ENCODE measurements at regions not wholly inside any gene's neighbourhood (a gene's known extent, or its start where the extent isn't known, plus 50 kb on each side); places are given as distances from the start of the nearest gene placed in this dataset.
A peak's percentile ranks its signal among the peaks of the same experiment; 100 is the strongest.

GRCh38 chr2:180652794-180653193 lies 327.6 kb upstream of the UBE2E3 start:
- peaks cover 21% of the 10 kb centered on the region for H3K4me1 ChIP-seq (ENCODE audit: low read depth)
- H3K4me3 ChIP-seq = no peak overlapping the region
- DNase-seq (ENCODE audit: low read depth in 1 of 2, low spot score in 1 of 2) = no peak
- no peaks in the 10 kb centered on the region for H3K27me3 ChIP-seq
- H3K9me3 ChIP-seq (ENCODE audit: low read depth) = no peaks in the 10 kb centered on the region
- no peaks in the 10 kb centered on the region for H3K36me3 ChIP-seq
- no peak overlapping the region for H3K27ac ChIP-seq
- TF ChIP-seq CTCF (IDR thresholded peaks at IDR 0.05; ENCODE audit: low read depth, low read length) = no peak

GRCh38 chr2:180651596-180651995 lies 328.8 kb upstream of the UBE2E3 start:
- Histone ChIP-seq H3K27ac (no peak overlapping the region), H3K36me3 (no peaks in the 10 kb centered on the region), H3K27me3 (no peaks in the 10 kb centered on the region), H3K4me1 (ENCODE audit: low read depth) (peaks cover 15% of the 10 kb centered on the region), H3K9me3 (ENCODE audit: low read depth) (no peaks in the 10 kb centered on the region), H3K4me3 (no peak overlapping the region)
- no peak for TF ChIP-seq CTCF (IDR thresholded peaks at IDR 0.05; ENCODE audit: low read depth, low read length)
- DNase-seq (ENCODE audit: low read depth in 1 of 2, low spot score in 1 of 2) = no peak

- TF ChIP-seq CTCF (IDR thresholded peaks at IDR 0.05; ENCODE audit: low read depth, low read length) = no peak
- Histone ChIP-seq H3K4me1 (ENCODE audit: low read depth) (no peaks in the 10 kb centered on the region), H3K27ac (no peak overlapping the region), H3K27me3 (no peaks in the 10 kb centered on the region), H3K4me3 (no peak overlapping the region), H3K36me3 (no peaks in the 10 kb centered on the region), H3K9me3 (ENCODE audit: low read depth) (no peaks in the 10 kb centered on the region)
- no peak for DNase-seq (ENCODE audit: low read depth in 1 of 2, low spot score in 1 of 2)
Measured at GRCh38 chr2:180647621-180648020, 332.8 kb upstream of the UBE2E3 start.

- TF ChIP-seq CTCF (IDR thresholded peaks at IDR 0.05; ENCODE audit: low read depth, low read length) = no peak
- H3K4me1 ChIP-seq (ENCODE audit: low read depth) = no peaks in the 10 kb centered on the region
- no peaks in the 10 kb centered on the region for H3K27me3 ChIP-seq
- no peak overlapping the region for H3K27ac ChIP-seq
- no peak for DNase-seq (ENCODE audit: low read depth in 1 of 2, low spot score in 1 of 2)
- H3K9me3 ChIP-seq (ENCODE audit: low read depth) = no peaks in the 10 kb centered on the region
- H3K36me3 ChIP-seq = no peaks in the 10 kb centered on the region
- no peak overlapping the region for H3K4me3 ChIP-seq
Measured at GRCh38 chr2:180647221-180647620, 333.2 kb upstream of the UBE2E3 start.

- no peak for DNase-seq (ENCODE audit: low read depth in 1 of 2, low spot score in 1 of 2)
- Histone ChIP-seq H3K9me3 (ENCODE audit: low read depth) (no peaks in the 10 kb centered on the region), H3K27ac (no peak overlapping the region), H3K4me3 (no peak overlapping the region), H3K4me1 (ENCODE audit: low read depth) (no peaks in the 10 kb centered on the region), H3K36me3 (no peaks in the 10 kb centered on the region), H3K27me3 (no peaks in the 10 kb centered on the region)
- no peak for TF ChIP-seq CTCF (IDR thresholded peaks at IDR 0.05; ENCODE audit: low read depth, low read length)
Measured at GRCh38 chr2:180646756-180647155, 333.6 kb upstream of the UBE2E3 start.

- TF ChIP-seq CTCF (IDR thresholded peaks at IDR 0.05; ENCODE audit: low read depth, low read length) = no peak
- DNase-seq (ENCODE audit: low read depth in 1 of 2, low spot score in 1 of 2) = peak in 1 of 2 donors; percentile 70
- Histone ChIP-seq H3K36me3 (no peaks in the 10 kb centered on the region), H3K4me3 (no peak overlapping the region), H3K27me3 (no peaks in the 10 kb centered on the region), H3K27ac (no peak overlapping the region), H3K4me1 (ENCODE audit: low read depth) (no peaks in the 10 kb centered on the region), H3K9me3 (ENCODE audit: low read depth) (no peaks in the 10 kb centered on the region)
Measured at GRCh38 chr2:180644709-180645108, 335.7 kb upstream of the UBE2E3 start.
